Neural progenitor cell (in vitro differentiated cells): ENCODE measurements at regions not wholly inside any gene's neighbourhood (a gene's known extent, or its start where the extent isn't known, plus 50 kb on each side); places are given as distances from the start of the nearest gene placed in this dataset.

ENCODE experiments used
- DNase-seq: peaks from one replicate; pipeline ENCODE4 v3.0.0-alpha.2; 2016; ENCODE audit warnings: low spot score
- H2AFZ ChIP-seq: fragments of 200-600 bp; sonication (generic); replicated peaks from 2 replicates; pipeline ENCODE4 v1.6.1; 2016; ENCODE audit warnings: antibody characterized with exemption
- H3F3A ChIP-seq: fragments of 200-600 bp; sonication (generic); 2 replicates; pipeline ENCODE4 v1.6.1; 2016; ENCODE audit warnings: antibody characterized with exemption, low read depth
- H3K27ac ChIP-seq: fragments of 200-600 bp; sonication (generic); 2 replicates; pipeline ENCODE4 v1.5.1; 2016; ENCODE audit warnings: mild to moderate bottlenecking
- H3K27me3 ChIP-seq: fragments of 200-600 bp; sonication (generic); 2 replicates; pipeline ENCODE4 v1.6.1; 2016; ENCODE audit warnings: mild to moderate bottlenecking, moderate library complexity
- H3K36me3 ChIP-seq: fragments of 200-600 bp; sonication (generic); 2 replicates; pipeline ENCODE4 v1.5.1; 2016
- H3K4me1 ChIP-seq: fragments of 200-600 bp; sonication (generic); 2 replicates; pipeline ENCODE4 v1.6.1; 2016; ENCODE audit warnings: mixed run types
- H3K4me2 ChIP-seq: fragments of 200-600 bp; sonication (generic); 2 replicates; pipeline ENCODE4 v1.6.1; 2016
- H3K4me3 ChIP-seq: fragments of 200-600 bp; sonication (generic); 2 replicates; pipeline ENCODE4 v1.5.1; 2016
- H3K79me2 ChIP-seq: fragments of 200-600 bp; sonication (generic); 2 replicates; pipeline ENCODE4 v1.6.1; 2016; ENCODE audit warnings: low read depth
- H3K9ac ChIP-seq: fragments of 200-600 bp; sonication (generic); 2 replicates; pipeline ENCODE4 v1.6.1; 2016
- H3K9me3 ChIP-seq: fragments of 200-600 bp; sonication (generic); 2 replicates; pipeline ENCODE4 v1.5.1; 2016; ENCODE audit warnings: low read depth
- H4K20me1 ChIP-seq: fragments of 200-600 bp; sonication (generic); 2 replicates; pipeline ENCODE4 v1.6.1; 2016; ENCODE audit warnings: low read depth
- H3K27ac Mint-ChIP-seq: 3 replicates; pipeline ENCODE4 v1.8.0; 2021; ENCODE audit warnings: mixed read lengths
- H3K27me3 Mint-ChIP-seq: 2 replicates; pipeline ENCODE4 v1.8.0; 2022; ENCODE audit warnings: low read depth, mild to moderate bottlenecking, inconsistent platforms, moderate library complexity, mixed read lengths; ENCODE audit not compliant: insufficient read depth
- H3K36me3 Mint-ChIP-seq: 3 replicates; pipeline ENCODE4 v1.8.0; 2021; ENCODE audit warnings: mixed read lengths
- H3K4me1 Mint-ChIP-seq: 3 replicates; pipeline ENCODE4 v1.8.0; 2021; ENCODE audit warnings: mixed read lengths
- H3K4me3 Mint-ChIP-seq: 3 replicates; pipeline ENCODE4 v1.8.0; 2021; ENCODE audit warnings: mild to moderate bottlenecking, moderate library complexity, mixed read lengths
- H3K9me3 Mint-ChIP-seq: 3 replicates; pipeline ENCODE4 v1.8.0; 2020; ENCODE audit warnings: mixed read lengths
- EZH2 ChIP-seq: fragments of 200-600 bp; sonication (generic); IDR thresholded peaks from 2 replicates; pipeline ENCODE4 v1.6.1; 2017; ENCODE audit warnings: antibody characterized with exemption, mild to moderate bottlenecking, moderate library complexity
- EZH2phosphoT487 ChIP-seq: fragments of 200-600 bp; sonication (generic); IDR thresholded peaks from 2 replicates; pipeline ENCODE4 v1.6.1; 2017; ENCODE audit warnings: antibody characterized with exemption
- TF ChIP-seq, protein P1 (sequence below): fragments of 200-600 bp; sonication (generic); IDR thresholded peaks from 2 replicates; pipeline ENCODE4 v1.5.1; 2017; ENCODE audit warnings: antibody characterized with exemption, mild to moderate bottlenecking

DNA sequence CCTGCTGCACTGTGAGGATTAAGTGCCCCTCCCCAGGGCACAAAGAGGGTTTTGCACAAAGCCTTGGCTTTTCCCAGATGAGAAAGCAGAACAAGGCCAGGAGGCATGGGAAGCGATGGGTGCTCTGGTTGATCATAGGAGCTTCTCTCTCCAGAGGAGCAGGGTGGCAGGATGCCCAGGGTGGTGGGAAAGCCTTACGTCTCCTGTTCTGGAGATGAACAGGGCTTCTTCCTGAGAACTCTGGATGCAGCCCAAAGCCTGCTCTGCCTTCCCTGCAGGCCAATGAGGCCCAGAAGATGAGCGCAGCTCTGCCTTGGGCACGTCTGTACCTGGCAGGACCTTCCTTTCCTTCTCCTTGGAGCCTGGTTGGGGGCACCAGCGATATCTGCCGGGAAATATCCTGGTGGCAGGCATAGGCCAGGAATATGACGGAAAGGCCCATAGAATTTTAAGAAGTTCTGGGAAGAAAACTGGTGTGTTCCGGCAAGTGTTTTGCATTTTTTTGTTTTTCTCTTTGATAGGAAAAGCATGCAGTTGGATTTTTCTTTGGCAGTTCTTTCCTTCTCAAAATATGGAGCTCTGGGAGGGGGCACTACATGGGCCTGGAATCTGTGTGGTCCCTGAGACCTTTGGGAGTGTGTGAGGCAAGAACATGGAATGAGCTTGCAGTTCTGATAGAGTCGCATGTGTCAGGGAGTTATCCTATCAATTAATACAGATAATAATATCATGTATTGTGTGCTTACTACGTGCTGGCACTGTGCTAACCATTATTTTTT, 253.2 kb upstream of the KLF4 start:
- H3K9me3 ChIP-seq: no peaks in the 10 kb centered on the region
- no peak overlapping the region for H3K27ac ChIP-seq
- H3F3A ChIP-seq: no peaks in the 10 kb centered on the region
- H3K27me3 ChIP-seq: no peaks in the 10 kb centered on the region
- H3K4me1 ChIP-seq: no peaks in the 10 kb centered on the region
- no peak overlapping the region for H3K4me2 ChIP-seq
- H3K36me3 ChIP-seq: no peaks in the 10 kb centered on the region
- peaks cover 5% of the 10 kb centered on the region for H3K27me3 Mint-ChIP-seq
- H3K27ac Mint-ChIP-seq: no peak overlapping the region
- H3K4me3 ChIP-seq: no peak overlapping the region
- H3K79me2 ChIP-seq: no peaks in the 10 kb centered on the region
- no peak overlapping the region for H2AFZ ChIP-seq
- DNase-seq: no peak
- no peak overlapping the region for H3K9ac ChIP-seq
- H4K20me1 ChIP-seq: no peaks in the 10 kb centered on the region
- no peak for TF ChIP-seq EZH2phosphoT487
- no peak for TF ChIP-seq EZH2
- TF ChIP-seq, protein P1, sequence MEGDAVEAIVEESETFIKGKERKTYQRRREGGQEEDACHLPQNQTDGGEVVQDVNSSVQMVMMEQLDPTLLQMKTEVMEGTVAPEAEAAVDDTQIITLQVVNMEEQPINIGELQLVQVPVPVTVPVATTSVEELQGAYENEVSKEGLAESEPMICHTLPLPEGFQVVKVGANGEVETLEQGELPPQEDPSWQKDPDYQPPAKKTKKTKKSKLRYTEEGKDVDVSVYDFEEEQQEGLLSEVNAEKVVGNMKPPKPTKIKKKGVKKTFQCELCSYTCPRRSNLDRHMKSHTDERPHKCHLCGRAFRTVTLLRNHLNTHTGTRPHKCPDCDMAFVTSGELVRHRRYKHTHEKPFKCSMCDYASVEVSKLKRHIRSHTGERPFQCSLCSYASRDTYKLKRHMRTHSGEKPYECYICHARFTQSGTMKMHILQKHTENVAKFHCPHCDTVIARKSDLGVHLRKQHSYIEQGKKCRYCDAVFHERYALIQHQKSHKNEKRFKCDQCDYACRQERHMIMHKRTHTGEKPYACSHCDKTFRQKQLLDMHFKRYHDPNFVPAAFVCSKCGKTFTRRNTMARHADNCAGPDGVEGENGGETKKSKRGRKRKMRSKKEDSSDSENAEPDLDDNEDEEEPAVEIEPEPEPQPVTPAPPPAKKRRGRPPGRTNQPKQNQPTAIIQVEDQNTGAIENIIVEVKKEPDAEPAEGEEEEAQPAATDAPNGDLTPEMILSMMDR: no peak
- H3K4me3 Mint-ChIP-seq: no peak overlapping the region
- no peaks in the 10 kb centered on the region for H3K9me3 Mint-ChIP-seq
- no peaks in the 10 kb centered on the region for H3K36me3 Mint-ChIP-seq
- no peaks in the 10 kb centered on the region for H3K4me1 Mint-ChIP-seq

DNA sequence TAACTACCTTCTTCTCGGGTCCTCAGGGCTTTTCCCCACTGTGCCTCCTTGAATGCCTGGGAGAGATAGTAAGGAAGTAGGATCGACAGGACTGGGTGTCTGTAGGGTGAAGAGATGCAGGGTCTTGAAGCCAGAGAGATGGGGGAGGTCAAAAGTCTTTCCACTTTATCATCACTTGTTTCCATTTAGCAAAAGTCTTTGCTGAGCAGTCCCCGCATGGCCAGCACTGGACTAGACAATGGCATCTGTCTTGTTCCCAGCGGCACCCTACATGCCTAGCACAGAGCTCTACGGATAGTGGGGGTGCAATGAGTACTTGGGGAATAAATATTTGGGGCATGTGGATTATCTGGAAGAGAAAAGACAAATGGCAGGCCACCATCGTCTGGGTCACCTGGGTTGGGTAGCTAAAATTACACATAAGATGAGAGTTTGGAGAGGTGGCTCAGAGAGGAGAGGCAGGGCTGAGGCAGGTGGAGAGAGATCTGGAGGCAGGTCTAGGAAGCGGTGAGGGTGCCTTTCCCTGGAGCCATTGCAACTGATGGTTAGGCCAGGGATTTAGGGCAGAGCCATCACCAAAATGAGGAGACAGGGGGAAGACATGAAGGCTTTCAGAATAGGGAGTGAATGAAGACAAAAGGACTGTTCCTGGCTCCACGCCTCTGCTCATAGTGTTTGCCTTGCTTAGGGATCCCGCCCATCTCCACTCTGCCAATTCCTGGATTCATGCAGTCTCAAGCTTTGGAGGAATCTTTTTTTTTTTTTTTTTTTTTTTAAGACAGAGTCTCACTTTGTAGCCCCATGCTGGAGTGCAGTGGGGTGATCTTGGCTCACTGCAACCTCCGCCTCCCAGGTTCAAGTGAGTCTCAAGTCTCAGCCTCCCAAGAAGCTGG, 250.8 kb upstream of the KLF4 start:
- H3K4me1 ChIP-seq: no peaks in the 10 kb centered on the region
- H3F3A ChIP-seq: no peaks in the 10 kb centered on the region
- H2AFZ ChIP-seq: peak overlapping the region; percentile 26
- Mint-ChIP-seq H3K36me3 (no peaks in the 10 kb centered on the region), H3K27ac (no peak overlapping the region), H3K9me3 (no peaks in the 10 kb centered on the region), H3K27me3 (peaks cover 5% of the 10 kb centered on the region), H3K4me1 (no peaks in the 10 kb centered on the region), H3K4me3 (no peak overlapping the region)
- no peaks in the 10 kb centered on the region for H3K36me3 ChIP-seq
- H3K27ac ChIP-seq: no peak overlapping the region
- no peak overlapping the region for H3K4me2 ChIP-seq
- H3K9ac ChIP-seq: no peak overlapping the region
- no peak for DNase-seq
- H3K79me2 ChIP-seq: no peaks in the 10 kb centered on the region
- no peaks in the 10 kb centered on the region for H4K20me1 ChIP-seq
- H3K27me3 ChIP-seq: no peaks in the 10 kb centered on the region
- H3K9me3 ChIP-seq: no peaks in the 10 kb centered on the region
- no peak for TF ChIP-seq EZH2phosphoT487
- TF ChIP-seq, protein P1: no peak
- no peak for TF ChIP-seq EZH2
- no peak overlapping the region for H3K4me3 ChIP-seq

DNA sequence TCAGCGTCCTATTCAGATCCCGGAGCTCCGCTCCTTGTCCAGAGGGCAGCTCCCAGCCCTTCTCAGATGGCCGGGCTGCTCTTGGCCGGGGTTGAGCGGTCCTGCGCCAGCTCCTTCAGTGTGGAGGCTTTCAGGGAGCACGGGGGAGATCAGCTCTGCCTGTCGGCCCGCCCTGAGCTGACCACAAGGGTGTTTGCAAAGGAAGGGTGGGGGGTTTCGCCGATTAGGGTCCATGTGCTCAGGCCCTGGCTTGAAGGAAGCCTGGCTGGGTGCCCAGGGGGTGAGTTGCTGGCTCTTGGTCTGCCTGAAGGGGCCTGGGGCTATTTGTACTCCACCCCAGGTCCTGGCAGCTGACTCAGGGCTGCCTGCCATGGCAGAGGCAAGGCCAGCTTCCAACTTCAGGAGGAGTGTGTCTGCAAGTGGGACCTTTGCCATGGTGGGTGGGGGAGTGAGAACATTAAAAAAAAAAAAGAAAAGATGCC, 250.1 kb upstream of the KLF4 start:
- Mint-ChIP-seq H3K27ac (no peak overlapping the region), H3K4me1 (no peaks in the 10 kb centered on the region), H3K27me3 (peaks cover 5% of the 10 kb centered on the region), H3K36me3 (no peaks in the 10 kb centered on the region), H3K9me3 (no peaks in the 10 kb centered on the region), H3K4me3 (no peak overlapping the region)
- TF ChIP-seq, protein P1: no peak
- TF ChIP-seq EZH2phosphoT487 (no peak), EZH2 (no peak)
- no peaks in the 10 kb centered on the region for H3K36me3 ChIP-seq
- no peak overlapping the region for H3K4me3 ChIP-seq
- H3K9ac ChIP-seq: no peak overlapping the region
- no peak overlapping the region for H3K4me2 ChIP-seq
- H3K79me2 ChIP-seq: no peaks in the 10 kb centered on the region
- H4K20me1 ChIP-seq: no peaks in the 10 kb centered on the region
- H3K27me3 ChIP-seq: no peaks in the 10 kb centered on the region
- no peak for DNase-seq
- no peaks in the 10 kb centered on the region for H3K4me1 ChIP-seq
- no peaks in the 10 kb centered on the region for H3F3A ChIP-seq
- no peaks in the 10 kb centered on the region for H3K9me3 ChIP-seq
- no peak overlapping the region for H3K27ac ChIP-seq
- peak overlapping the region; percentile 42 for H2AFZ ChIP-seq
